Upper lobe of left lung (tissue), 6 donors: ENCODE measurements at regions not wholly inside any gene's neighbourhood (a gene's known extent, or its start where the extent isn't known, plus 50 kb on each side); places are given as distances from the start of the nearest gene placed in this dataset.

Experiments
- ATAC-seq, 2 donors: fragments of 200-7000 bp; cut with Tn5 transposase; one replicate each; pipeline ENCODE4 v1.9.1; 2022; ENCODE audit warnings: mild to moderate bottlenecking in 2 of 2, moderate library complexity in 2 of 2; ENCODE audit not compliant: low FRiP score in 2 of 2
- DNase-seq, 2 donors: peaks; one replicate each; pipeline ENCODE4 v3.0.0-alpha.2; 2019 to 2020
- H3K27ac ChIP-seq, 4 donors: fragments of 200-600 bp; sonication (generic); one replicate each; pipeline ENCODE4 v1.5.1; 2016 to 2019
- H3K27me3 ChIP-seq, 4 donors: fragments of 200-600 bp; sonication (generic); one replicate each; pipeline ENCODE4 v1.5.1; 2017 to 2019
- H3K36me3 ChIP-seq, 4 donors: fragments of 200-600 bp; sonication (generic); one replicate each; pipeline ENCODE4 v1.5.1; 2016 to 2019
- H3K4me1 ChIP-seq, 4 donors: fragments of 200-600 bp; sonication (generic); one replicate each; pipeline ENCODE4 v1.5.1; 2018 to 2019
- H3K4me3 ChIP-seq, 4 donors: fragments of 200-600 bp; sonication (generic); one replicate each; pipeline ENCODE4 v1.5.1; 2017 to 2019; ENCODE audit warnings: mild to moderate bottlenecking in 2 of 4, moderate library complexity in 1 of 4
- H3K9me3 ChIP-seq, 4 donors: fragments of 200-600 bp; sonication (generic); one replicate each; pipeline ENCODE4 v1.5.1; 2018 to 2019
- EP300 ChIP-seq, 4 donors: sonication (generic); formaldehyde crosslinking; IDR thresholded peaks; one replicate each; pipeline ENCODE4 v1.5.1; 2017; ENCODE audit warnings: antibody characterized with exemption in 4 of 4, control low read depth in 2 of 4
- POLR2A ChIP-seq, 4 donors: fragments of 450-650 bp; IDR thresholded peaks; one replicate each; pipeline ENCODE4 v1.5.1; 2016 to 2017; ENCODE audit warnings: antibody characterized with exemption in 4 of 4, mild to moderate bottlenecking in 2 of 4
- POLR2AphosphoS5 ChIP-seq, 2 donors: sonication (generic); formaldehyde crosslinking; IDR thresholded peaks; one replicate each; pipeline ENCODE4 v1.5.1; 2017; ENCODE audit warnings: antibody characterized with exemption in 2 of 2
- WGBS, 2 donors: methylation state at CpG; one replicate each; pipeline ENCODE4 v1.1.5; 2017 to 2018; 5-methylcytosine and 5-hydroxymethylcytosine counted together
- TF ChIP-seq, protein P1 (sequence below), 6 experiments: fragments of 450-650 bp in 4 of 6; fragments of 200-600 bp in 2 of 6; sonication (generic) in 2 of 6; IDR thresholded peaks; one replicate each; pipeline ENCODE4 v1.5.1; 2016 to 2019; ENCODE audit warnings: antibody characterized with exemption in 6 of 6
- donor health status: DM: no; HTN: no; CAD: no; lungs with moderate emphysema.
- donor health status: DM: no; HTN: yes; CAD: no; lungs with severe emphysema.

DNA sequence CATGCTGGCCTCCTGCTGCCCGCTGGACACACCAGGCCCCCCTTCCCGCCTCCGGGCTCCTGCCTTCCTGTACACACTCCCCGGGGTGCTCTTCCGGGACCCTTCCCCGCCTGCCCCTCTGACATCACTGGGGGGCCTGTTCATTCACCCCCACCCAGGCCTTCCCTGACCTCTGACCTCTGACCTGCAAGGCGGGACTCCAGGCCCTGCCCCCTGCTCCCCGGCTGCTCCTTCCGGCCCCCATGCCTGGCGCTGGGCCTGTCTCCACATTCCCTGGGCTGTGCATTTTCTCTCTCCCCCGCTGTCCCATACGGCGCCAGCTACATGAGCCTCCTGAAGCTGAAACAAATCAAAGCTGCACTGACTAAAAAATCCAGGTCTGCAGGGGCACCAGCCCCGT lies 71.6 kb upstream of the GATA5 start:
- TF ChIP-seq, protein P1, sequence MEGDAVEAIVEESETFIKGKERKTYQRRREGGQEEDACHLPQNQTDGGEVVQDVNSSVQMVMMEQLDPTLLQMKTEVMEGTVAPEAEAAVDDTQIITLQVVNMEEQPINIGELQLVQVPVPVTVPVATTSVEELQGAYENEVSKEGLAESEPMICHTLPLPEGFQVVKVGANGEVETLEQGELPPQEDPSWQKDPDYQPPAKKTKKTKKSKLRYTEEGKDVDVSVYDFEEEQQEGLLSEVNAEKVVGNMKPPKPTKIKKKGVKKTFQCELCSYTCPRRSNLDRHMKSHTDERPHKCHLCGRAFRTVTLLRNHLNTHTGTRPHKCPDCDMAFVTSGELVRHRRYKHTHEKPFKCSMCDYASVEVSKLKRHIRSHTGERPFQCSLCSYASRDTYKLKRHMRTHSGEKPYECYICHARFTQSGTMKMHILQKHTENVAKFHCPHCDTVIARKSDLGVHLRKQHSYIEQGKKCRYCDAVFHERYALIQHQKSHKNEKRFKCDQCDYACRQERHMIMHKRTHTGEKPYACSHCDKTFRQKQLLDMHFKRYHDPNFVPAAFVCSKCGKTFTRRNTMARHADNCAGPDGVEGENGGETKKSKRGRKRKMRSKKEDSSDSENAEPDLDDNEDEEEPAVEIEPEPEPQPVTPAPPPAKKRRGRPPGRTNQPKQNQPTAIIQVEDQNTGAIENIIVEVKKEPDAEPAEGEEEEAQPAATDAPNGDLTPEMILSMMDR (IDR thresholded peaks at IDR 0.05) = no peak
- TF ChIP-seq EP300 (IDR thresholded peaks at IDR 0.05) (no peak), POLR2AphosphoS5 (IDR thresholded peaks at IDR 0.05) (no peak), POLR2A (IDR thresholded peaks at IDR 0.05) (no peak)
- Histone ChIP-seq H3K4me3 (no peak overlapping the region), H3K4me1 (peaks cover 15 to 19% (median 17%) of the 10 kb centered on the region in 4 donors), H3K9me3 (no peaks in the 10 kb centered on the region), H3K27me3 (peaks cover 0 to 36% (median 14%) of the 10 kb centered on the region in 4 donors), H3K36me3 (no peaks in the 10 kb centered on the region), H3K27ac (no peak overlapping the region)
- DNase-seq (no peak), ATAC-seq (no peak)
- WGBS, 2 donors = 81 to 86% methylated on average over 8 to 14 of the region's 14 CpGs

DNA sequence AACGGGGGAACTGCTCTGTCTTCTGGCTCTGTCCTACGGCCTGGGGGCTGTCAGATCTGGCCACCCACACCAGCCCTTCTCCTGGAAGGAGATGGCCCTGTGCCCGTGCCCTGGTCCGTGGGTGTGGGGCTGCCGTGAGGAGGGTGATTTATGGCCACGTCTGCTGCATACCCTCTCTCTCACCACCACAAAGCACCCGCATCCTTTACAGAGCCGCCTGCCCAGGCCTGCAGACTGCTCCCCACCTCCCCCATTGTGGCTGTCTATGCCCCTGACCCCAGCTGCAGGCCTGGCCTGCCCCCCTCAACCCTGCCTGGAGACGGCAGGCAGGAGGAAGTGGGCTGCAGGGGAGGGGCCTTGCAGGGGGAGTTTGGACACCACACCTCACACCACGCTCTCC lies 72.7 kb upstream of the GATA5 start:
- WGBS, 2 donors = 33 to 36% methylated on average over 6 to 8 of the region's 10 CpGs
- no peak for ATAC-seq
- H3K4me1 ChIP-seq = peaks cover 15 to 19% (median 17%) of the 10 kb centered on the region in 4 donors
- TF ChIP-seq POLR2AphosphoS5 (IDR thresholded peaks at IDR 0.05) (no peak), POLR2A (IDR thresholded peaks at IDR 0.05) (no peak), EP300 (IDR thresholded peaks at IDR 0.05) (no peak)
- TF ChIP-seq, protein P1 (IDR thresholded peaks at IDR 0.05) = no peak
- H3K36me3 ChIP-seq = no peaks in the 10 kb centered on the region
- DNase-seq = no peak
- H3K4me3 ChIP-seq = no peak overlapping the region
- no peaks in the 10 kb centered on the region for H3K9me3 ChIP-seq
- peaks cover 0 to 47% (median 19%) of the 10 kb centered on the region in 4 donors for H3K27me3 ChIP-seq
- no peak overlapping the region for H3K27ac ChIP-seq

DNA sequence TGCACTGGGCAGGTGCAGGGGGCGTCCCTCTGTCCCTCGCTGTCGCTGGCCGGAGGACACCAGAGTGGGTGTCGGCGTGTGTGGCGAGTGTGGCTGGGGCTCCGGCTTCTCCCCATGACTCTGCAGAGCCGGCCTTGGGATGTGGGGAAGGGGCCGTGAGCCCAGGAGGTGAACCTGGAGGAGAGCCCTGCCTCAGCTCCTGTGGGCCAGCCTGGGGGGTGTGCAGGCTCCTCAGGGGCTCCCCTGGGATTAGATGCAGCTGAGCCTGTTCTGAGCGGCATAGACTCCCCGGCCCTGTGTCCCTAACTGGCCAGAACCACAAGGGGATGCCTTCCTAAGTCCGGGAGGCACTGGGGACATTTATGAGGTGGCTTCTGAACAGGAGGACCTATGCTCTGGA lies 73.2 kb upstream of the GATA5 start:
- no peak overlapping the region for H3K27ac ChIP-seq
- peak in 1 of 2 donors; percentile 64 for DNase-seq
- H3K27me3 ChIP-seq = peaks cover 0 to 48% (median 22%) of the 10 kb centered on the region in 4 donors
- peaks cover 15 to 19% (median 17%) of the 10 kb centered on the region in 4 donors for H3K4me1 ChIP-seq
- H3K9me3 ChIP-seq = no peaks in the 10 kb centered on the region
- ATAC-seq = no peak
- no peak overlapping the region for H3K4me3 ChIP-seq
- 57 to 80% methylated on average over 1 to 7 of the region's 13 CpGs for WGBS, 2 donors
- H3K36me3 ChIP-seq = no peaks in the 10 kb centered on the region
- no peak for TF ChIP-seq POLR2AphosphoS5 (IDR thresholded peaks at IDR 0.05)
- TF ChIP-seq, protein P1 (IDR thresholded peaks at IDR 0.05) = no peak
- TF ChIP-seq EP300 (IDR thresholded peaks at IDR 0.05) = no peak
- no peak for TF ChIP-seq POLR2A (IDR thresholded peaks at IDR 0.05)

DNA sequence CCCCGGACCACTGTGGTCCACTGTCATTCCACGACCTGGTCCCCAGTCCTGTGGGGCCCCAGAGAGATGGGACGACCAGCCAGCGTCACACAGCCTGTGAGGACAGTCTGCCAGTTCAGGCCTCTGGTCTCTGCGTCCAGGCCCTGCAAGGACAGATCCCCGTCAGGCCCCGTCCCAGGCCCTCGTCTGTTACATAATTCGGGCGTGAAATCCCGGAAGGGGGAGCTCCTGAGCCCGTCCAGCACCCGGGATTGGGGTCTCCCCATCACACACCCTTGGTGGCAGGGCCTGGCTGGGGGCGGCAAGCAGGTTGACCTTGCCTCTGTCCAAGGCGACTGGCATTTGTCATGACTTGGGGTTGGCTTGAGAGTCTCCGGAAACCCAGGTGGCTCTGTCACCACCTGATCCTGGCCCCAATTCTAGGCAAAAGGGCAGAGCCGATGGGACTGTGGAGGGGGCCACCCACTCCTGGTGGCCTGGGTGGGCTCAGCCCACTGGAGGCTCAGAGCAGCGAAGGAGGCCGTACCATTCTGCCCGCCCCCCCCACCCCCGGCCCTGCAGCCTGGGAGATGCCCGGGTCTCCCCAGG lies 73.8 kb upstream of the GATA5 start:
- Histone ChIP-seq H3K4me1 (peaks cover 15 to 19% (median 17%) of the 10 kb centered on the region in 4 donors), H3K27me3 (peaks cover 0 to 48% (median 24%) of the 10 kb centered on the region in 4 donors)
- TF ChIP-seq, protein P1 (IDR thresholded peaks at IDR 0.05) = no peak
- no peak for TF ChIP-seq EP300 (IDR thresholded peaks at IDR 0.05)

More for the DNA sequence above, 73.8 kb upstream of the GATA5 start:
- DNase-seq (peak in 1 of 2 donors; percentile 56), ATAC-seq (no peak)
- Histone ChIP-seq H3K27ac (no peak overlapping the region), H3K9me3 (no peaks in the 10 kb centered on the region), H3K4me3 (no peak overlapping the region), H3K36me3 (no peaks in the 10 kb centered on the region)
- 72% methylated on average over 17 of the region's 22 CpGs; no CpG with 5 or more reads in 1 of the 2 donors for WGBS, 2 donors
